ENCODE measurements at regions not wholly inside any gene's neighbourhood (a gene's known extent, or its start where the extent isn't known, plus 50 kb on each side); places are given as distances from the start of the nearest gene placed in this dataset.
A peak's percentile ranks its signal among the peaks of the same experiment; 100 is the strongest.
"Not testable (repeated sequence)": the region's sequence is repeated elsewhere in the genome, so short reads cannot be mapped to it uniquely, and the experiment has no call there.

GRCh38 chr10:5282137-5282536 is 82.6 kb upstream of the UCN3 start:
- no peaks in the 10 kb centered on the region for H3K36me3 ChIP-seq (ENCODE audit: control insufficient read depth, insufficient read depth, low read length)
- H3K27me3 ChIP-seq (ENCODE audit: control insufficient read depth, insufficient read depth, low read length) = no peaks in the 10 kb centered on the region
- H3K4me3 ChIP-seq (ENCODE audit: low read depth, low read length) = no peak overlapping the region
- TF ChIP-seq, protein P1, sequence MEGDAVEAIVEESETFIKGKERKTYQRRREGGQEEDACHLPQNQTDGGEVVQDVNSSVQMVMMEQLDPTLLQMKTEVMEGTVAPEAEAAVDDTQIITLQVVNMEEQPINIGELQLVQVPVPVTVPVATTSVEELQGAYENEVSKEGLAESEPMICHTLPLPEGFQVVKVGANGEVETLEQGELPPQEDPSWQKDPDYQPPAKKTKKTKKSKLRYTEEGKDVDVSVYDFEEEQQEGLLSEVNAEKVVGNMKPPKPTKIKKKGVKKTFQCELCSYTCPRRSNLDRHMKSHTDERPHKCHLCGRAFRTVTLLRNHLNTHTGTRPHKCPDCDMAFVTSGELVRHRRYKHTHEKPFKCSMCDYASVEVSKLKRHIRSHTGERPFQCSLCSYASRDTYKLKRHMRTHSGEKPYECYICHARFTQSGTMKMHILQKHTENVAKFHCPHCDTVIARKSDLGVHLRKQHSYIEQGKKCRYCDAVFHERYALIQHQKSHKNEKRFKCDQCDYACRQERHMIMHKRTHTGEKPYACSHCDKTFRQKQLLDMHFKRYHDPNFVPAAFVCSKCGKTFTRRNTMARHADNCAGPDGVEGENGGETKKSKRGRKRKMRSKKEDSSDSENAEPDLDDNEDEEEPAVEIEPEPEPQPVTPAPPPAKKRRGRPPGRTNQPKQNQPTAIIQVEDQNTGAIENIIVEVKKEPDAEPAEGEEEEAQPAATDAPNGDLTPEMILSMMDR (IDR thresholded peaks at IDR 0.05; ENCODE audit: insufficient read depth, low read length, poor library complexity, severe bottlenecking) = no peak
- DNase-seq (ENCODE audit: low read depth) = no peak

- H3K27me3 ChIP-seq (ENCODE audit: control insufficient read depth, insufficient read depth, low read length) = no peaks in the 10 kb centered on the region
- H3K4me3 ChIP-seq (ENCODE audit: low read depth, low read length) = no peak overlapping the region
- no peak for DNase-seq (ENCODE audit: low read depth)
- TF ChIP-seq, protein P1 (IDR thresholded peaks at IDR 0.05; ENCODE audit: insufficient read depth, low read length, poor library complexity, severe bottlenecking) = peak; percentile 64
- no peaks in the 10 kb centered on the region for H3K36me3 ChIP-seq (ENCODE audit: control insufficient read depth, insufficient read depth, low read length)
Observed at GRCh38 chr10:5283305-5284158, 81.2 kb upstream of the UCN3 start.

DNA sequence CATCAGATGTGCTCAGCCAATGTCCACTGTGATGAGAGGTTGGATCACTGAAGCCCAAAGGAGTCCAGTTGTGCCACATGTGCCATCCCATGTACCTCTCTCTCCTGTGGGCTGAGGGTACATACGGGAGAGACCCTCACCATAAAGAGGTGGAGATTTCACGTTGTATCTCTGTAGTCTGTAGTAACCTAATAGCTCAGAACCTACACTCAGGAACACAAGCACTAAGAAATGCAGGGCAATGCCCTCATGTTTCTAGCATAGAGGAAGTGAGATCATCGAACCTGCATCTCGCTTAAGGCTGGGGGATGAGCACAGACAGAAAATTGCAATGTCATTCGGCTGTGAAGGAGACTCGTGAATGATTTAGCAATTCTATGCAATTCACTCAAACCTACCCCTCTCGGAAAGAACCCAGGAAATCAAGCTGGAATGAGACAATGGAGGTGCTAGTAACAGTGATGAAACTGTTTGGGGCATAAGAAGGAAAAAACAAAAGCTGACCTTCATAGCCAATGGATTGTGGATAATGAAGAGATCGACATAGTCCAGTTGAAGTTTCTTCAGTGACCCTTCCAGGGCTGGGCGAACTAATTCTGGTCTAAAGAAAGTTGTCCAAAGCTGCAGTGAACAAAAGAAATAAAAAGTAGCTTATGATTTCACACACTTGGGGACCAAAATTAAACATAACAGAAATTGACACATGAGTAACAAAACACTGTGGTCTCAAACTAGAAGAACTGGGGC is 80.3 kb upstream of the UCN3 start:
- DNase-seq (ENCODE audit: low read depth) = peak; percentile 37
- no peaks in the 10 kb centered on the region for H3K27me3 ChIP-seq (ENCODE audit: control insufficient read depth, insufficient read depth, low read length)

DNA sequence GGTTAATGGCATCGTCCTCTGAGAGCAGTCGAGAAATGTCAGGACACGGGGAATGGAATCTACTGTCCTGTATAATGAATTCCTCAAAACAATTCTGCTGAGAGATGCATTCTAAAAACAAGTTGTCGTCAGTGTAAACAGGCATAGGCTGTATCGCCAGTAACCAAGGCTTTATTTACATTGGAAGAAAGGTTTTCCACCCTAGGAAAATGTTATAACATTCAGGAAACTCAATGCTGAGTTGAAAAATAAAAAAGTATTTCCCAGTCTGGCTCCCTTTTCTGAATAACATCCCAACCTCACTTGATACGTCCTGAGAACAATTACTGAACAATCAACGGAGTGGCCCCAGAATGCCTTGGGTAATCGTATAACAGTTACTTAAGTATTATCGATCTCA is 79.6 kb upstream of the UCN3 start:
- Histone ChIP-seq H3K27me3 (ENCODE audit: control insufficient read depth, insufficient read depth, low read length) (no peaks in the 10 kb centered on the region), H3K36me3 (ENCODE audit: control insufficient read depth, insufficient read depth, low read length) (no peaks in the 10 kb centered on the region), H3K4me3 (ENCODE audit: low read depth, low read length) (no peak overlapping the region)
- DNase-seq (ENCODE audit: low read depth) = no peak
- TF ChIP-seq, protein P1 (IDR thresholded peaks at IDR 0.05; ENCODE audit: insufficient read depth, low read length, poor library complexity, severe bottlenecking) = no peak

More for the DNA sequence above, 80.3 kb upstream of the UCN3 start:
- TF ChIP-seq, protein P1 (IDR thresholded peaks at IDR 0.05; ENCODE audit: insufficient read depth, low read length, poor library complexity, severe bottlenecking) = no peak
- Histone ChIP-seq H3K36me3 (ENCODE audit: control insufficient read depth, insufficient read depth, low read length) (no peaks in the 10 kb centered on the region), H3K4me3 (ENCODE audit: low read depth, low read length) (no peak overlapping the region)

DNA sequence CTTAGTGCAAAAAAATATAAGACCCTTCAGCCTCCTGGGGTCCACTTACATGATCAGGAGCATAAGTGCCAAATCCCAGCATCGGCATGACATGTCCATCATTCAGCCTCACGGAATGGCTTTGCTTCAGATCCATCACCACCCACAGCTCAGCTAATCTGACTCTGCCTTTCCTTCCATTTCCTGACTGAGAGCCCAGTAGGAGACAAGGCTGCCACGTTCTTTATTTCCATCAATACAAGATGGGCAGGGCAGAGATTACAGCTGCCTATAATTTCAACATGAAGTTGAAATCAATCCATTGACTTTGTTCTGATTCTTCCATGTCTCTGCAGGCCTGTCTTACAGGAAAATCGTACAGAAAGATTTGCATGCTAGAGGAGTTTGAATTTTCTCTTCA is 76.4 kb upstream of the UCN3 start:
- no peak overlapping the region for H3K4me3 ChIP-seq (ENCODE audit: low read depth, low read length)
- H3K36me3 ChIP-seq (ENCODE audit: control insufficient read depth, insufficient read depth, low read length) = no peaks in the 10 kb centered on the region
- H3K27me3 ChIP-seq (ENCODE audit: control insufficient read depth, insufficient read depth, low read length) = no peaks in the 10 kb centered on the region
- no peak for DNase-seq (ENCODE audit: low read depth)
- TF ChIP-seq, protein P1 (IDR thresholded peaks at IDR 0.05; ENCODE audit: insufficient read depth, low read length, poor library complexity, severe bottlenecking) = no peak

DNA sequence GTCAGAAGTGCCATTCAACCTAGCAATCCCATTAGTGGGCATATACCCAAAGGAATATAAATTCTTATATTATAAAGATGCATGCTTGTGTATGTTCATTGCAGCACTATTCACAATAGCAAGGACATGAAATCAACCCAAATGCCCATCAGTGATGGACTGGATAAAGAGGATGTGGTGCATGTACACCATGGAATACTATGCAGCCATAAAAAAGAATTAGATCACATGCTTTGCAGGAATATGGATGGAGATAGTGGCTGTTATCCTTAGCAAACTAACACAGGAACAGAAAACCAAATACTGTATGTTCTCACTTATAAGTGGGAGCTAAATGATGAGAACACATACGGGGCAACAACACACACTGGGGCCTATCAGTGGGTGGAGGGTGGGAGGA is 75.5 kb upstream of the UCN3 start:
- not testable (repeated sequence) for DNase-seq (ENCODE audit: low read depth); H3K36me3 ChIP-seq (ENCODE audit: control insufficient read depth, insufficient read depth, low read length); H3K4me3 ChIP-seq (ENCODE audit: low read depth, low read length); H3K27me3 ChIP-seq (ENCODE audit: control insufficient read depth, insufficient read depth, low read length)
